PC-9 (cell line): ENCODE measurements at regions not wholly inside any gene's neighbourhood (a gene's known extent, or its start where the extent isn't known, plus 50 kb on each side); places are given as distances from the start of the nearest gene placed in this dataset.

Experiments used
- BruUV-seq: library from RNA; stranded (reverse); fragments of 400-500 nt; replicated peaks from 2 replicates; lab custom pipeline; 2021; lab: Mats Ljungman, UMichigan
- CTCF ChIA-PET: fragments of 300-600 bp; sonication (Branson Sonifier 250); formaldehyde crosslinking; loops from one replicate; lab custom pipeline; 2022; ENCODE audit warnings: antibody characterized with exemption; lab: Charles Lee
- POLR2A ChIA-PET: fragments of 300-600 bp; sonication (Branson Sonifier 250); formaldehyde crosslinking; loops from one replicate; lab custom pipeline; 2022; ENCODE audit warnings: antibody characterized with exemption; ENCODE audit not compliant: unreplicated experiment; lab: Charles Lee
- DNase-seq, 2 experiments: peaks; one replicate each; pipeline versions ENCODE4 v3.0.0 to v3.0.0-alpha.2; 2015 to 2022; ENCODE audit warnings: mixed read lengths in 1 of 2
- H2AFZ ChIP-seq: fragments of 200-600 bp; sonication (generic); 2 replicates; pipeline ENCODE4 v1.8.1; 2017; ENCODE audit warnings: antibody characterized with exemption
- H3F3A ChIP-seq: fragments of 200-600 bp; sonication (generic); 2 replicates; pipeline ENCODE4 v1.8.1; 2017; ENCODE audit warnings: antibody characterized with exemption, mild to moderate bottlenecking, low read depth; ENCODE audit not compliant: insufficient read depth
- H3K27ac ChIP-seq: fragments of 200-600 bp; sonication (generic); 2 replicates; pipeline ENCODE4 v1.6.1; 2016; ENCODE audit warnings: mixed run types
- H3K27me3 ChIP-seq: fragments of 200-600 bp; sonication (generic); 2 replicates; pipeline ENCODE4 v1.6.1; 2016; ENCODE audit warnings: low read depth, mixed run types; ENCODE audit not compliant: insufficient read depth
- H3K36me3 ChIP-seq: fragments of 200-600 bp; sonication (generic); 2 replicates; pipeline ENCODE4 v1.6.1; 2016; ENCODE audit warnings: low read depth, mixed run types
- H3K4me1 ChIP-seq: fragments of 200-600 bp; sonication (generic); replicated peaks from 2 replicates; pipeline ENCODE4 v1.6.1; 2016; ENCODE audit warnings: mixed run types; ENCODE audit not compliant: insufficient read depth
- H3K4me2 ChIP-seq: fragments of 200-600 bp; sonication (generic); 2 replicates; pipeline ENCODE4 v1.6.1; 2017; ENCODE audit warnings: mixed run types
- H3K4me3 ChIP-seq: fragments of 200-600 bp; sonication (generic); 2 replicates; pipeline ENCODE4 v1.6.1; 2016; ENCODE audit warnings: mixed run types
- H3K79me2 ChIP-seq: fragments of 200-600 bp; sonication (generic); 2 replicates; pipeline ENCODE4 v1.6.1; 2017; ENCODE audit warnings: low read depth, mixed run types
- H3K9me2 ChIP-seq: fragments of 200-600 bp; sonication (generic); 2 replicates; pipeline ENCODE4 v1.8.1; 2017; ENCODE audit warnings: mild to moderate bottlenecking; ENCODE audit not compliant: insufficient read depth
- H3K9me3 ChIP-seq: fragments of 200-600 bp; sonication (generic); 2 replicates; pipeline ENCODE4 v1.8.1; 2016; ENCODE audit warnings: low read depth; ENCODE audit not compliant: insufficient read depth
- H4K20me1 ChIP-seq: fragments of 200-600 bp; sonication (generic); 2 replicates; pipeline ENCODE4 v1.8.1; 2017; ENCODE audit not compliant: insufficient read depth
- CTCF ChIP-seq: fragments of 200-600 bp; sonication (generic); conservative IDR thresholded peaks from 2 replicates; pipeline ENCODE4 v1.6.1; 2017; ENCODE audit warnings: mixed run types, antibody characterized with exemption, mild to moderate bottlenecking, moderate library complexity
- EZH2 ChIP-seq: fragments of 200-600 bp; sonication (generic); IDR thresholded peaks from 2 replicates; pipeline ENCODE4 v1.8.0; 2017; ENCODE audit warnings: antibody characterized with exemption, low read depth
- intact Hi-C: fragments of 100-400 bp; cut with micrococcal nuclease; formaldehyde crosslinking; loops from one replicate; pipeline ENCODE4 v1.10.0; 2022; ENCODE audit not compliant: unreplicated experiment

GRCh38 chr22:49068861-49069500 lies 758.7 kb downstream of the BRD1 start:
- DNase-seq: no peak
- POLR2A ChIA-PET: no interaction called here
- Histone ChIP-seq H3K9me3 (no peaks in the 10 kb centered on the region), H4K20me1 (peaks cover 2% of the 10 kb centered on the region; the same call in 1 of the 2 replicates), H3F3A (no peaks in the 10 kb centered on the region), H3K4me1 (no peaks in the 10 kb centered on the region), H2AFZ (no peak overlapping the region), H3K27me3 (peaks cover 88% of the 10 kb centered on the region), H3K27ac (no peak overlapping the region), H3K4me2 (no peak overlapping the region), H3K4me3 (no peak overlapping the region), H3K36me3 (no peaks in the 10 kb centered on the region), H3K9me2 (no peaks in the 10 kb centered on the region), H3K79me2 (no peaks in the 10 kb centered on the region)
- intact Hi-C loops: no loop called here
- CTCF ChIA-PET: no interaction called here
- TF ChIP-seq CTCF: no peak
- no peak for TF ChIP-seq EZH2
- BruUV-seq: no TSS peak

- TF ChIP-seq EZH2 (no peak), CTCF (no peak)
- no peak for DNase-seq
- Histone ChIP-seq H2AFZ (no peak overlapping the region), H3K27ac (no peak overlapping the region), H3K4me3 (no peak overlapping the region), H3K79me2 (no peaks in the 10 kb centered on the region), H3K9me2 (no peaks in the 10 kb centered on the region), H3F3A (no peaks in the 10 kb centered on the region), H3K36me3 (no peaks in the 10 kb centered on the region), H3K4me2 (no peak overlapping the region), H3K27me3 (peaks cover 91% of the 10 kb centered on the region), H3K9me3 (no peaks in the 10 kb centered on the region), H4K20me1 (peaks cover 2% of the 10 kb centered on the region; the same call in 1 of the 2 replicates), H3K4me1 (no peaks in the 10 kb centered on the region)
- intact Hi-C loops: no loop called here
- ChIA-PET CTCF (no interaction called here), POLR2A (no interaction called here)
- no TSS peak for BruUV-seq
These were observed 760.2 kb downstream of the BRD1 start for GRCh38 chr22:49067504-49067903.

GRCh38 chr22:49066619-49067018 lies 761.1 kb downstream of the BRD1 start:
- no peak for TF ChIP-seq CTCF
- BruUV-seq: no TSS peak
- Histone ChIP-seq H2AFZ (no peak overlapping the region), H3F3A (no peaks in the 10 kb centered on the region), H3K4me1 (no peaks in the 10 kb centered on the region), H4K20me1 (peaks cover 2% of the 10 kb centered on the region; the same call in 1 of the 2 replicates), H3K9me2 (no peaks in the 10 kb centered on the region), H3K36me3 (no peaks in the 10 kb centered on the region), H3K4me3 (no peak overlapping the region), H3K4me2 (no peak overlapping the region), H3K9me3 (no peaks in the 10 kb centered on the region), H3K27ac (no peak overlapping the region), H3K79me2 (no peaks in the 10 kb centered on the region), H3K27me3 (peaks cover 91% of the 10 kb centered on the region)
- DNase-seq: no peak
- ChIA-PET CTCF (no interaction called here), POLR2A (no interaction called here)
- intact Hi-C loops: no loop called here
